GM23338 (cell line): ENCODE measurements at regions not wholly inside any gene's neighbourhood (a gene's known extent, or its start where the extent isn't known, plus 50 kb on each side); places are given as distances from the start of the nearest gene placed in this dataset.

Experiments used
- ATAC-seq: fragments of 200-7000 bp; cut with Tn5 transposase; 3 replicates; pipeline ENCODE4 v1.9.1; 2020
- DNase-seq: peaks from one replicate; pipeline ENCODE4 v3.0.0-alpha.2; 2015; ENCODE audit warnings: low spot score
- H2AFZ ChIP-seq: fragments of 200-600 bp; sonication (generic); 2 replicates; pipeline ENCODE4 v1.8.0; 2016; ENCODE audit warnings: antibody characterized with exemption, mild to moderate bottlenecking, moderate library complexity
- H3F3A ChIP-seq: fragments of 200-600 bp; sonication (generic); replicated peaks from 2 replicates; pipeline ENCODE4 v1.8.0; 2017; ENCODE audit warnings: antibody characterized with exemption, mixed run types, low read depth
- H3K27ac ChIP-seq: fragments of 200-600 bp; sonication (generic); 2 replicates; pipeline ENCODE4 v1.6.1; 2016; ENCODE audit warnings: low read depth
- H3K27me3 ChIP-seq: fragments of 200-600 bp; sonication (generic); 2 replicates; pipeline ENCODE4 v1.8.0; 2016; ENCODE audit warnings: mild to moderate bottlenecking, mixed run types, moderate library complexity; ENCODE audit not compliant: insufficient read depth
- H3K36me3 ChIP-seq: fragments of 200-600 bp; sonication (generic); 2 replicates; pipeline ENCODE4 v1.8.0; 2016; ENCODE audit warnings: mild to moderate bottlenecking; ENCODE audit not compliant: insufficient read depth
- H3K4me1 ChIP-seq: fragments of 200-600 bp; sonication (generic); 2 replicates; pipeline ENCODE4 v1.8.0; 2016; ENCODE audit warnings: mild to moderate bottlenecking, moderate library complexity; ENCODE audit not compliant: insufficient read depth
- H3K4me2 ChIP-seq: fragments of 200-600 bp; sonication (generic); 2 replicates; pipeline ENCODE4 v1.7.1; 2017; ENCODE audit warnings: mixed run types
- H3K4me3 ChIP-seq: fragments of 200-600 bp; sonication (generic); 2 replicates; pipeline ENCODE4 v1.6.1; 2016; ENCODE audit warnings: mixed run types
- H3K79me2 ChIP-seq: fragments of 200-600 bp; sonication (generic); replicated peaks from 2 replicates; pipeline ENCODE4 v1.8.0; 2017; ENCODE audit warnings: mild to moderate bottlenecking; ENCODE audit not compliant: insufficient read depth
- H3K9me2 ChIP-seq: fragments of 200-600 bp; sonication (generic); 2 replicates; pipeline ENCODE4 v1.8.0; 2017; ENCODE audit not compliant: insufficient read depth
- H4K20me1 ChIP-seq: fragments of 200-600 bp; sonication (generic); replicated peaks from 2 replicates; pipeline ENCODE4 v1.8.0; 2017; ENCODE audit warnings: mild to moderate bottlenecking; ENCODE audit not compliant: insufficient read depth
- H3K27ac Mint-ChIP-seq: 2 replicates; pipeline ENCODE4 v1.8.0; 2020; ENCODE audit warnings: inconsistent platforms, mild to moderate bottlenecking, moderate library complexity, mixed read lengths
- H3K27me3 Mint-ChIP-seq: 3 replicates; pipeline ENCODE4 v1.8.0; 2022; ENCODE audit warnings: low read depth, mild to moderate bottlenecking, moderate library complexity, mixed read lengths, inconsistent platforms; ENCODE audit not compliant: insufficient read depth, poor library complexity
- H3K36me3 Mint-ChIP-seq: 3 replicates; pipeline ENCODE4 v1.8.0; 2021; ENCODE audit warnings: low read depth, mild to moderate bottlenecking, inconsistent platforms, moderate library complexity, mixed read lengths
- H3K4me1 Mint-ChIP-seq: 3 replicates; pipeline ENCODE4 v1.8.0; 2020; ENCODE audit warnings: mild to moderate bottlenecking, inconsistent platforms, mixed read lengths
- H3K4me3 Mint-ChIP-seq: 3 replicates; pipeline ENCODE4 v1.8.0; 2021; ENCODE audit warnings: moderate library complexity, mild to moderate bottlenecking, inconsistent platforms, mixed read lengths
- H3K9me3 Mint-ChIP-seq: 3 replicates; pipeline ENCODE4 v1.8.0; 2020; ENCODE audit warnings: moderate library complexity, mild to moderate bottlenecking, inconsistent platforms, mixed read lengths
- CREB1 ChIP-seq: fragments of 250-450 bp; sonication (Bioruptor Pico); IDR thresholded peaks from 2 replicates; pipeline ENCODE4 v1.5.0; 2020; ENCODE audit warnings: low read depth, mild to moderate bottlenecking, moderate library complexity
- EZH2 ChIP-seq: fragments of 200-600 bp; sonication (generic); IDR thresholded peaks from one replicate; pipeline ENCODE4 v1.8.0; 2017; ENCODE audit warnings: antibody characterized with exemption, mild to moderate bottlenecking, low read depth; ENCODE audit not compliant: unreplicated experiment
- EZH2phosphoT487 ChIP-seq: fragments of 200-600 bp; sonication (generic); IDR thresholded peaks from one replicate; pipeline ENCODE4 v1.8.1; 2018; ENCODE audit warnings: antibody characterized with exemption; ENCODE audit not compliant: unreplicated experiment
- JUNB ChIP-seq: IDR thresholded peaks from one replicate; pipeline ENCODE4 v1.6.1; 2016; ENCODE audit warnings: antibody characterized with exemption; ENCODE audit not compliant: unreplicated experiment
- NANOG ChIP-seq: IDR thresholded peaks from 2 replicates; pipeline ENCODE4 v1.6.1; 2016; ENCODE audit warnings: antibody characterized with exemption, borderline replicate concordance
- POLR2AphosphoS5 ChIP-seq: IDR thresholded peaks from 2 replicates; pipeline ENCODE4 v1.6.1; 2016; ENCODE audit warnings: antibody characterized with exemption, low read depth
- STAT1 ChIP-seq: IDR thresholded peaks from one replicate; pipeline ENCODE4 v1.6.1; 2016; ENCODE audit warnings: antibody characterized with exemption; ENCODE audit not compliant: unreplicated experiment
- ZNF114 ChIP-seq: fragments of 250-450 bp; sonication (Bioruptor Pico); IDR thresholded peaks from 2 replicates; pipeline ENCODE4 v1.5.0; 2020; ENCODE audit warnings: mild to moderate bottlenecking, moderate library complexity
- ZNF331 ChIP-seq: fragments of 250-450 bp; sonication (Bioruptor Pico); IDR thresholded peaks from 2 replicates; pipeline ENCODE4 v1.5.0; 2020; ENCODE audit warnings: low read depth, mild to moderate bottlenecking, moderate library complexity
- ZNF462 ChIP-seq: fragments of 250-450 bp; sonication (Bioruptor Pico); IDR thresholded peaks from 2 replicates; pipeline ENCODE4 v1.5.0; 2020; ENCODE audit warnings: mild to moderate bottlenecking, moderate library complexity
- TF ChIP-seq, protein P1 (sequence below): IDR thresholded peaks from 2 replicates; pipeline ENCODE4 v1.6.1; 2016; ENCODE audit warnings: antibody characterized with exemption
- TF ChIP-seq, protein P2 (sequence below), 2 experiments: fragments of 200-600 bp in 1 of 2; sonication (generic) in 1 of 2; conservative IDR thresholded peaks; 2 replicates each; pipeline versions ENCODE4 v1.5.1 to v1.6.1; 2016 to 2017; ENCODE audit warnings: antibody characterized with exemption in 2 of 2, low read depth in 2 of 2, mild to moderate bottlenecking in 2 of 2, moderate library complexity in 1 of 2
- TF ChIP-seq, protein P3 (sequence below): IDR thresholded peaks from one replicate; pipeline ENCODE4 v1.6.1; 2018; ENCODE audit warnings: antibody characterized with exemption; ENCODE audit not compliant: unreplicated experiment

- DNase-seq = peak; percentile 48
- Mint-ChIP-seq H3K4me1 (peaks cover 27% of the 10 kb centered on the region), H3K36me3 (peaks cover 37% of the 10 kb centered on the region), H3K27me3 (peaks cover 9% of the 10 kb centered on the region), H3K9me3 (peaks cover 23% of the 10 kb centered on the region), H3K27ac (peak overlapping the region; percentile 92), H3K4me3 (peak overlapping the region; percentile 20; the same call in 1 of the 3 replicates)
- Histone ChIP-seq H3K27me3 (no peaks in the 10 kb centered on the region), H3K36me3 (0 out of 2 replicates have a peak, but pooled peaks cover 3% of the 10 kb centered on the region), H3K27ac (peak overlapping the region; percentile 76), H3K4me3 (peak overlapping the region; percentile 20; the same call in 1 of the 2 replicates), H3K79me2 (no peaks in the 10 kb centered on the region), H3K9me2 (no peaks in the 10 kb centered on the region), H3F3A (no peaks in the 10 kb centered on the region), H3K4me2 (peak overlapping the region; percentile 55), H2AFZ (peak overlapping the region; percentile 12; the same call in 1 of the 2 replicates), H3K4me1 (peaks cover 24% of the 10 kb centered on the region), H4K20me1 (no peaks in the 10 kb centered on the region)
- peak; percentile 98 for ATAC-seq
- no peak for TF ChIP-seq STAT1
- TF ChIP-seq, protein P1, sequence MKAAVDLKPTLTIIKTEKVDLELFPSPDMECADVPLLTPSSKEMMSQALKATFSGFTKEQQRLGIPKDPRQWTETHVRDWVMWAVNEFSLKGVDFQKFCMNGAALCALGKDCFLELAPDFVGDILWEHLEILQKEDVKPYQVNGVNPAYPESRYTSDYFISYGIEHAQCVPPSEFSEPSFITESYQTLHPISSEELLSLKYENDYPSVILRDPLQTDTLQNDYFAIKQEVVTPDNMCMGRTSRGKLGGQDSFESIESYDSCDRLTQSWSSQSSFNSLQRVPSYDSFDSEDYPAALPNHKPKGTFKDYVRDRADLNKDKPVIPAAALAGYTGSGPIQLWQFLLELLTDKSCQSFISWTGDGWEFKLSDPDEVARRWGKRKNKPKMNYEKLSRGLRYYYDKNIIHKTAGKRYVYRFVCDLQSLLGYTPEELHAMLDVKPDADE = no peak
- peak; percentile 78; the same call in 1 of the 2 replicates for TF ChIP-seq ZNF462 (CRISPR knock-in tag)
- no peak for TF ChIP-seq JUNB
- TF ChIP-seq CREB1 (CRISPR knock-in tag) = no peak
- no peak for TF ChIP-seq ZNF331 (CRISPR knock-in tag)
- TF ChIP-seq EZH2 = no peak
- TF ChIP-seq, protein P2, sequence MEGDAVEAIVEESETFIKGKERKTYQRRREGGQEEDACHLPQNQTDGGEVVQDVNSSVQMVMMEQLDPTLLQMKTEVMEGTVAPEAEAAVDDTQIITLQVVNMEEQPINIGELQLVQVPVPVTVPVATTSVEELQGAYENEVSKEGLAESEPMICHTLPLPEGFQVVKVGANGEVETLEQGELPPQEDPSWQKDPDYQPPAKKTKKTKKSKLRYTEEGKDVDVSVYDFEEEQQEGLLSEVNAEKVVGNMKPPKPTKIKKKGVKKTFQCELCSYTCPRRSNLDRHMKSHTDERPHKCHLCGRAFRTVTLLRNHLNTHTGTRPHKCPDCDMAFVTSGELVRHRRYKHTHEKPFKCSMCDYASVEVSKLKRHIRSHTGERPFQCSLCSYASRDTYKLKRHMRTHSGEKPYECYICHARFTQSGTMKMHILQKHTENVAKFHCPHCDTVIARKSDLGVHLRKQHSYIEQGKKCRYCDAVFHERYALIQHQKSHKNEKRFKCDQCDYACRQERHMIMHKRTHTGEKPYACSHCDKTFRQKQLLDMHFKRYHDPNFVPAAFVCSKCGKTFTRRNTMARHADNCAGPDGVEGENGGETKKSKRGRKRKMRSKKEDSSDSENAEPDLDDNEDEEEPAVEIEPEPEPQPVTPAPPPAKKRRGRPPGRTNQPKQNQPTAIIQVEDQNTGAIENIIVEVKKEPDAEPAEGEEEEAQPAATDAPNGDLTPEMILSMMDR (conservative IDR thresholded peaks at IDR 0.05; ENCODE audit: low read depth in 2 of 2) = peak; percentile 22 to 32; a peak in 3 of 4 replicates
- TF ChIP-seq NANOG = 0 out of 2 replicates have a peak, but pooled peaks have one; percentile 19
- TF ChIP-seq EZH2phosphoT487 = no peak
- TF ChIP-seq, protein P3, sequence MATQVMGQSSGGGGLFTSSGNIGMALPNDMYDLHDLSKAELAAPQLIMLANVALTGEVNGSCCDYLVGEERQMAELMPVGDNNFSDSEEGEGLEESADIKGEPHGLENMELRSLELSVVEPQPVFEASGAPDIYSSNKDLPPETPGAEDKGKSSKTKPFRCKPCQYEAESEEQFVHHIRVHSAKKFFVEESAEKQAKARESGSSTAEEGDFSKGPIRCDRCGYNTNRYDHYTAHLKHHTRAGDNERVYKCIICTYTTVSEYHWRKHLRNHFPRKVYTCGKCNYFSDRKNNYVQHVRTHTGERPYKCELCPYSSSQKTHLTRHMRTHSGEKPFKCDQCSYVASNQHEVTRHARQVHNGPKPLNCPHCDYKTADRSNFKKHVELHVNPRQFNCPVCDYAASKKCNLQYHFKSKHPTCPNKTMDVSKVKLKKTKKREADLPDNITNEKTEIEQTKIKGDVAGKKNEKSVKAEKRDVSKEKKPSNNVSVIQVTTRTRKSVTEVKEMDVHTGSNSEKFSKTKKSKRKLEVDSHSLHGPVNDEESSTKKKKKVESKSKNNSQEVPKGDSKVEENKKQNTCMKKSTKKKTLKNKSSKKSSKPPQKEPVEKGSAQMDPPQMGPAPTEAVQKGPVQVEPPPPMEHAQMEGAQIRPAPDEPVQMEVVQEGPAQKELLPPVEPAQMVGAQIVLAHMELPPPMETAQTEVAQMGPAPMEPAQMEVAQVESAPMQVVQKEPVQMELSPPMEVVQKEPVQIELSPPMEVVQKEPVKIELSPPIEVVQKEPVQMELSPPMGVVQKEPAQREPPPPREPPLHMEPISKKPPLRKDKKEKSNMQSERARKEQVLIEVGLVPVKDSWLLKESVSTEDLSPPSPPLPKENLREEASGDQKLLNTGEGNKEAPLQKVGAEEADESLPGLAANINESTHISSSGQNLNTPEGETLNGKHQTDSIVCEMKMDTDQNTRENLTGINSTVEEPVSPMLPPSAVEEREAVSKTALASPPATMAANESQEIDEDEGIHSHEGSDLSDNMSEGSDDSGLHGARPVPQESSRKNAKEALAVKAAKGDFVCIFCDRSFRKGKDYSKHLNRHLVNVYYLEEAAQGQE = no peak
- no peak for TF ChIP-seq ZNF114 (CRISPR knock-in tag)
- TF ChIP-seq POLR2AphosphoS5 = no peak
These were observed 81.5 kb upstream of the MAPK10 start for GRCh38 chr4:86441175-86441936.
